Left renal cortex interstitium (tissue), 4 donors: ENCODE measurements at regions not wholly inside any gene's neighbourhood (a gene's known extent, or its start where the extent isn't known, plus 50 kb on each side); places are given as distances from the start of the nearest gene placed in this dataset.

Experiments
- DNase-seq, 4 donors: peaks; one replicate each; pipeline ENCODE4 v3.0.0-alpha.2; 2013; ENCODE audit warnings: low read depth in 4 of 4, low spot score in 2 of 4, missing footprints in 1 of 4

GRCh38 chr11:32313477-32313876 lies 121.9 kb downstream of the WT1 start:
- DNase-seq, result no peak

- no peak for DNase-seq
Measured at GRCh38 chr11:32315121-32315520, 120.2 kb downstream of the WT1 start.

GRCh38 chr11:32316232-32316631 lies 119.1 kb downstream of the WT1 start:
- no peak for DNase-seq

GRCh38 chr11:32316858-32317642 lies 118.3 kb downstream of the WT1 start:
- DNase-seq, result peak in 2 of 4 donors; percentile 76 to 77

- DNase-seq, result no peak
Measured at GRCh38 chr11:32317643-32318042, 117.7 kb downstream of the WT1 start.

- no peak for DNase-seq
Measured at GRCh38 chr11:32318071-32319055, 117.0 kb downstream of the WT1 start.

- DNase-seq, result no peak
Measured at GRCh38 chr11:32323814-32324130, 111.6 kb downstream of the WT1 start.

GRCh38 chr11:32325187-32325586 lies 110.2 kb downstream of the WT1 start:
- DNase-seq, result no peak

GRCh38 chr11:32325725-32326124 lies 109.6 kb downstream of the WT1 start:
- no peak for DNase-seq

GRCh38 chr11:32326522-32326921 lies 108.8 kb downstream of the WT1 start:
- no peak for DNase-seq

- no peak for DNase-seq
Measured at GRCh38 chr11:32328392-32328791, 106.9 kb downstream of the WT1 start.

GRCh38 chr11:32331098-32331497 lies 104.2 kb downstream of the WT1 start:
- no peak for DNase-seq

GRCh38 chr11:32331792-32332191 lies 103.5 kb downstream of the WT1 start:
- no peak for DNase-seq

GRCh38 chr11:32332990-32333319 lies 102.4 kb downstream of the WT1 start:
- DNase-seq, result no peak

GRCh38 chr11:32333320-32333991 lies 101.9 kb downstream of the WT1 start:
- peak in 2 of 4 donors; percentile 71 to 82 for DNase-seq

GRCh38 chr11:32334822-32335221 lies 100.5 kb downstream of the WT1 start:
- DNase-seq, result no peak
